Parathyroid adenoma (tissue), 2 donors: ENCODE measurements at regions not wholly inside any gene's neighbourhood (a gene's known extent, or its start where the extent isn't known, plus 50 kb on each side); places are given as distances from the start of the nearest gene placed in this dataset.

ENCODE experiments used
- H2AFZ ChIP-seq: fragments of 300-600 bp; sonication (generic); one replicate; pipeline ENCODE4 v1.7.0; 2017; ENCODE audit warnings: antibody characterized with exemption, mild to moderate bottlenecking
- H3K27ac ChIP-seq: fragments of 300-600 bp; sonication (generic); one replicate; pipeline ENCODE4 v1.7.0; 2017
- H3K27me3 ChIP-seq: fragments of 300-600 bp; sonication (generic); one replicate; pipeline ENCODE4 v1.7.0; 2017; ENCODE audit warnings: low read length; ENCODE audit not compliant: control insufficient read depth, insufficient read depth
- H3K36me3 ChIP-seq: fragments of 300-600 bp; sonication (generic); one replicate; pipeline ENCODE4 v1.7.0; 2017; ENCODE audit warnings: low read length; ENCODE audit not compliant: control insufficient read depth, insufficient read depth
- H3K4me1 ChIP-seq: fragments of 300-600 bp; sonication (generic); one replicate; pipeline ENCODE4 v1.7.0; 2017; ENCODE audit warnings: control low read depth
- H3K4me2 ChIP-seq: fragments of 300-600 bp; sonication (generic); one replicate; pipeline ENCODE4 v1.7.0; 2017; ENCODE audit warnings: low read length
- H3K4me3 ChIP-seq: fragments of 300-600 bp; sonication (generic); one replicate; pipeline ENCODE4 v1.7.0; 2017; ENCODE audit warnings: low read depth, low read length
- H3K79me2 ChIP-seq: fragments of 300-600 bp; sonication (generic); one replicate; pipeline ENCODE4 v1.7.0; 2017; ENCODE audit warnings: control low read depth
- H3K9ac ChIP-seq: fragments of 300-600 bp; sonication (generic); one replicate; pipeline ENCODE4 v1.7.0; 2017; ENCODE audit warnings: mild to moderate bottlenecking
- H3K9me3 ChIP-seq: fragments of 300-600 bp; sonication (generic); one replicate; pipeline ENCODE4 v1.7.0; 2017; ENCODE audit warnings: low read length; ENCODE audit not compliant: control insufficient read depth
- CTCF ChIP-seq: fragments of 300-600 bp; sonication (generic); IDR thresholded peaks from one replicate; pipeline ENCODE4 v1.7.0; 2017; ENCODE audit warnings: antibody characterized with exemption, mild to moderate bottlenecking
- donor health status: primary hyperparathyroidism.

- H3K79me2 ChIP-seq, result no peaks in the 10 kb centered on the region
- H3K9ac ChIP-seq, result no peak overlapping the region
- no peaks in the 10 kb centered on the region for H3K27me3 ChIP-seq
- TF ChIP-seq CTCF, result no peak
- no peaks in the 10 kb centered on the region for H3K36me3 ChIP-seq
- no peak overlapping the region for H3K4me2 ChIP-seq
- H3K4me1 ChIP-seq, result no peaks in the 10 kb centered on the region
- no peaks in the 10 kb centered on the region for H3K9me3 ChIP-seq
- H3K4me3 ChIP-seq, result no peak overlapping the region
- H3K27ac ChIP-seq, result no peak overlapping the region
- H2AFZ ChIP-seq, result no peak overlapping the region
Observed at GRCh38 chr1:185497177-185497576, 180.1 kb upstream of the IVNS1ABP start.

- Histone ChIP-seq H3K79me2 (no peaks in the 10 kb centered on the region), H3K9me3 (no peaks in the 10 kb centered on the region), H3K4me2 (no peak overlapping the region), H3K9ac (no peak overlapping the region), H3K36me3 (no peaks in the 10 kb centered on the region), H3K27me3 (no peaks in the 10 kb centered on the region), H3K4me3 (no peak overlapping the region), H2AFZ (no peak overlapping the region), H3K27ac (no peak overlapping the region), H3K4me1 (no peaks in the 10 kb centered on the region)
- no peak for TF ChIP-seq CTCF
Observed at GRCh38 chr1:185495898-185496297, 178.9 kb upstream of the IVNS1ABP start.

- no peak for TF ChIP-seq CTCF
Observed at GRCh38 chr1:185495007-185495406, 178.0 kb upstream of the IVNS1ABP start.

GRCh38 chr1:185492089-185492825 is 175.2 kb upstream of the IVNS1ABP start:
- no peak overlapping the region for H3K27ac ChIP-seq
- no peak overlapping the region for H3K4me3 ChIP-seq
- H3K4me1 ChIP-seq, result no peaks in the 10 kb centered on the region
- no peak overlapping the region for H3K4me2 ChIP-seq
- TF ChIP-seq CTCF, result no peak
- H3K27me3 ChIP-seq, result no peaks in the 10 kb centered on the region
- H3K9me3 ChIP-seq, result no peaks in the 10 kb centered on the region
- H3K79me2 ChIP-seq, result no peaks in the 10 kb centered on the region
- H3K9ac ChIP-seq, result no peak overlapping the region
- H2AFZ ChIP-seq, result no peak overlapping the region
- H3K36me3 ChIP-seq, result no peaks in the 10 kb centered on the region

More at GRCh38 chr1:185495007-185495406, 178.0 kb upstream of the IVNS1ABP start:
- H3K36me3 ChIP-seq, result no peaks in the 10 kb centered on the region
- no peak overlapping the region for H3K4me3 ChIP-seq
- no peak overlapping the region for H3K27ac ChIP-seq
- no peak overlapping the region for H3K4me2 ChIP-seq
- no peaks in the 10 kb centered on the region for H3K4me1 ChIP-seq
- H3K79me2 ChIP-seq, result no peaks in the 10 kb centered on the region
- H3K9me3 ChIP-seq, result no peaks in the 10 kb centered on the region
- no peak overlapping the region for H3K9ac ChIP-seq
- no peaks in the 10 kb centered on the region for H3K27me3 ChIP-seq
- no peak overlapping the region for H2AFZ ChIP-seq

- Histone ChIP-seq H3K36me3 (no peaks in the 10 kb centered on the region), H3K4me3 (no peak overlapping the region), H3K4me1 (no peaks in the 10 kb centered on the region), H3K79me2 (no peaks in the 10 kb centered on the region), H3K27ac (no peak overlapping the region), H2AFZ (no peak overlapping the region), H3K9me3 (no peaks in the 10 kb centered on the region), H3K4me2 (no peak overlapping the region), H3K9ac (no peak overlapping the region), H3K27me3 (no peaks in the 10 kb centered on the region)
- no peak for TF ChIP-seq CTCF
Observed at GRCh38 chr1:185491604-185492003, 174.6 kb upstream of the IVNS1ABP start.
